ENCODE measurements at regions not wholly inside any gene's neighbourhood (a gene's known extent, or its start where the extent isn't known, plus 50 kb on each side); places are given as distances from the start of the nearest gene placed in this dataset.

DNA sequence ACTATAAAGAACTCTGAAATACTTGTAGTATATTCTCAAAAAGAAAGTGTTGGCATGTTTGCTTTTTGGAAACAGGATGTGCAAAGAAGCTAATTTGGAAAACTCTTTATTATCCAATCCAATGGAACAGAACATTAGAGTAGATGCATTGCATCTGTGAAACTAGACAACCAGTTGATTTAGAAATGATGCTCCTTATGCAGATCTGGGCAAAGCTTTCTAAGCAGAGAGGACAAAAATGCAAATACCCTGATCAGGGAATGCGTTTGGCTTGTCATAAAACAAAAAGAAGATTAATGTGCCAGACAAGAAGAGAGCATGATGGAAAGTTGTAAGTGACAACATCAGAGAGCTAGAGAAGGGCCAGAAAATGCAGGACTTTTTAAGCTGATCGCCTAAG, 142.3 kb downstream of the RCHY1 start:
- TF ChIP-seq, protein P1, sequence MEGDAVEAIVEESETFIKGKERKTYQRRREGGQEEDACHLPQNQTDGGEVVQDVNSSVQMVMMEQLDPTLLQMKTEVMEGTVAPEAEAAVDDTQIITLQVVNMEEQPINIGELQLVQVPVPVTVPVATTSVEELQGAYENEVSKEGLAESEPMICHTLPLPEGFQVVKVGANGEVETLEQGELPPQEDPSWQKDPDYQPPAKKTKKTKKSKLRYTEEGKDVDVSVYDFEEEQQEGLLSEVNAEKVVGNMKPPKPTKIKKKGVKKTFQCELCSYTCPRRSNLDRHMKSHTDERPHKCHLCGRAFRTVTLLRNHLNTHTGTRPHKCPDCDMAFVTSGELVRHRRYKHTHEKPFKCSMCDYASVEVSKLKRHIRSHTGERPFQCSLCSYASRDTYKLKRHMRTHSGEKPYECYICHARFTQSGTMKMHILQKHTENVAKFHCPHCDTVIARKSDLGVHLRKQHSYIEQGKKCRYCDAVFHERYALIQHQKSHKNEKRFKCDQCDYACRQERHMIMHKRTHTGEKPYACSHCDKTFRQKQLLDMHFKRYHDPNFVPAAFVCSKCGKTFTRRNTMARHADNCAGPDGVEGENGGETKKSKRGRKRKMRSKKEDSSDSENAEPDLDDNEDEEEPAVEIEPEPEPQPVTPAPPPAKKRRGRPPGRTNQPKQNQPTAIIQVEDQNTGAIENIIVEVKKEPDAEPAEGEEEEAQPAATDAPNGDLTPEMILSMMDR (IDR thresholded peaks at IDR 0.05; ENCODE audit: low read depth, low read length): no peak
- no peak overlapping the region for H3K4me3 ChIP-seq (replicated peaks in 1 of 2; ENCODE audit: low read depth in 2 of 2, low read length in 2 of 2)
- DNase-seq (ENCODE audit: low read depth in 2 of 2): no peak

DNA sequence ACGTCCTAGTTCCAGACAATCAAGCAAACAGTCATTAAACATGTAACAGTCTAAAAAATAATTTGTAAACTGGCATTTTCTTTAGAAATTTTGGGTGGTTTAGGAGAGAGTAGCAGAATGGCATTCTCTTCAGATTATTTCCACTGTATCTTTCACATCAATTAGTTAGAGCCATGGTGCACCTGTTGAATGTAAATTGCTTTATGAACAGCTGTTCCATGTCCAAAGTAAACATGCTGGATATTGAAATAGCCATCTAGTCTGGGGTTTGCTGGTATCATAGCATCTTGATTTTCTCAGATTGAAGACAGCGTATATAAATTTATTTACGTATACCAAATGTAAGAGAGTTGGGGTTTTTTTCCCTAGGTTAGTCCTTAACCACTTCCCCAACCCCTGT, 143.6 kb downstream of the RCHY1 start:
- H3K4me3 ChIP-seq (replicated peaks in 1 of 2; ENCODE audit: low read depth in 2 of 2, low read length in 2 of 2): no peak overlapping the region
- TF ChIP-seq, protein P1 (IDR thresholded peaks at IDR 0.05; ENCODE audit: low read depth, low read length): no peak
- DNase-seq (ENCODE audit: low read depth in 2 of 2): no peak

DNA sequence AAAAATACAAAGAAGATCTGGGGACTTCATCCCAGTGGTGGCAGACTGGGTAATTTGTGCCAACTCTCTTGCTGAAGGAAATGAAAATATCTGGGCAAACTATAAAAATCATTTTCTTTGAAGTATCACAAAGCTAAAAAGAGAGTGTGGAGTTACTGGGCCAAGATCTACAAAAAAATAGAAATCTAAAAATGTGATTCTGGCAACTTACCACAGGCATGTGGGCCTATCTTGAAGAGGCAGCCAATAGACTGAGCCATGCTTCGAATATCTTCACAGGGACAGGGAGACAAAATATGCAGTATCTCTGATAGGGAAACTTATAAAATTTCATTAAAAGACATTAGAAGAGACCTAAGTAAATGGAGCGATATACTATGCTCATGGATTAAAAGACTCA, 168.8 kb downstream of the RCHY1 start:
- H3K4me3 ChIP-seq (replicated peaks in 1 of 2; ENCODE audit: low read depth in 2 of 2, low read length in 2 of 2): no peak overlapping the region
- TF ChIP-seq, protein P1 (IDR thresholded peaks at IDR 0.05; ENCODE audit: low read depth, low read length): no peak
- peak; percentile 57 to 59 for DNase-seq (ENCODE audit: low read depth in 2 of 2)

DNA sequence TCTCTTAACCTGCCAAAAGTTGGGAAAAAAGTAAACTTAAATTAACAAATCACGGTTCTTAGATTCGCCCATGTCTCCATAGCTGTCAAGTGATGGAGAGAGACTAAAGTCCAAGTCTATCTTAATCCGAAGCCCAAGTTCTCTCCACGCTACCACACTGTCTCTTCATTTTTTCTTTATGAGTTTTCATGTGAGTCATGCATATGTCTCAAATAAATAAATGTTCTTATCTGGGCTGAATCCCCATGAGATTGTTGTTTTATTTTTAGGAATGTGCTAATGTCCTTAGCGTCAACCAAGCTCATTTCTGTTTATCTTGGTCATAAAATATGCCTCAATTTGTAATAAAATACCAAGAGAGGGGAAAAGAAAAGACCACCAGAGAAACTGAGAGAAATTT, 169.3 kb downstream of the RCHY1 start:
- DNase-seq (ENCODE audit: low read depth in 2 of 2): peak; percentile 74 to 92
- TF ChIP-seq, protein P1 (IDR thresholded peaks at IDR 0.05; ENCODE audit: low read depth, low read length): no peak

DNA sequence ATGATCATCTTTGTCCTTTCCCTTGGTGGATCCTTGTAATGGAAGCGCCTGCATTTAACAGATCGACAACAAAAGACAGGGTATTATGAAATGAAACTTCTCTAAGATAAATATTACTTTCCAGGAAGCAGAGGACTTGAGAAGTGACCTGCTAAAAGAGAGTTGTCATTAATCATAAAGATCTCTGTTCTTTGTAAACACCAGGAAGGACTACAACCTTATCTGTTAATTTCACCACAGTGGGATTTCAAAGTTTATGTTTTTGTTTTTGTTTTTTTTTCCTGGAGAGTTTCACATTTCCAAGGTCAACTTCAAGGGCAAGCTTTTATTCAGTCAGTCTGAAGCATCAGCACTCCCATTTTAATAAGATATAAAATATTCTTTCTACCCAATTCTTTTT, 170.9 kb downstream of the RCHY1 start:
- no peak for DNase-seq (ENCODE audit: low read depth in 2 of 2)
- TF ChIP-seq, protein P1 (IDR thresholded peaks at IDR 0.05; ENCODE audit: low read depth, low read length): no peak
- no peak overlapping the region for H3K4me3 ChIP-seq (replicated peaks in 1 of 2; ENCODE audit: low read depth in 2 of 2, low read length in 2 of 2)

More for the DNA sequence above, 169.3 kb downstream of the RCHY1 start:
- no peak overlapping the region for H3K4me3 ChIP-seq (replicated peaks in 1 of 2; ENCODE audit: low read depth in 2 of 2, low read length in 2 of 2)

DNA sequence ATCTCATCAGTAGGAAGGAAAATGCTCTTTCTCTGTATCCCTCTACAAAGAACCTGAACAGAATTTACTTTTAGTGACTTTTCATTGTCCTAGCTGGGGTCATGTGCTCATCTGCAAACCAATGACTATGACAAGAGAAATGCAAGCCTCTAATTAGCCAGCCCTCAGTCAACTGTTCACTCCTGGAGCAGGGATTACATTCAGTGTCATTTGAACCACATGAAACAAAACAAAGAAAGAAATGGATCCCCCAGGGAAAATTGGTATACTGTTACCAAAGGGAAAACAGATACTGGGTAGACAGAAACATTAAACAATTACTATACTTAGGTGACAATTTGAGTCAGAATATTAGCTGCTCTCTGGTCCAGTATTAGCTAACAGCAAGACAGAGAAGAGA, 173.6 kb downstream of the RCHY1 start:
- DNase-seq (ENCODE audit: low read depth in 2 of 2): no peak
- TF ChIP-seq, protein P1 (IDR thresholded peaks at IDR 0.05; ENCODE audit: low read depth, low read length): no peak
- H3K4me3 ChIP-seq (replicated peaks in 1 of 2; ENCODE audit: low read depth in 2 of 2, low read length in 2 of 2): no peak overlapping the region

DNA sequence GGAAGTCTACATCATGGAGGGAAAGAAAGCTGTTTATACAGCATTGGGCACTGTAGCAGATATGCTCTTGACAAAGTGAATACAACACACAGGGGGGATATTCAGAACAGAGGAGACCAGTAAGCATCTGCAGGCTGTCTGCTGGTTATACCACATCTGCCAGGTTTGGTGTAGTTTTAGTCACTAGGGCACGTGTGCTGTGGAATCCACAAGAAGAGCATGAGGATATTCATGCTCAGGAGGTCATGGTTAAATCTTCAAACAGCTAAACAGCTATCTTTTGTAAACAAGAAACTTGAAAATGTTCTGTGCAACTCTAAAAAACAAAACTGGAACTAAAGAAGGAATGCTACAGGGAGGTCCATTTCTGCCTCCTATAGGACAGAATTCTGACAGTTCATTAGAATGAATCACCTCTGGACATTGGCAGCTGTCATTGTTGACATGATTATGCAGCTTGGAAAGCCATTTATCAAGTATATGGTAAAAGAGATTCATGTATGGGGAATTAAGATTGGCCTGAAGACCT, 175.8 kb downstream of the RCHY1 start:
- TF ChIP-seq, protein P1 (IDR thresholded peaks at IDR 0.05; ENCODE audit: low read depth, low read length): no peak
- H3K4me3 ChIP-seq (replicated peaks in 1 of 2; ENCODE audit: low read depth in 2 of 2, low read length in 2 of 2): no peak overlapping the region
- no peak for DNase-seq (ENCODE audit: low read depth in 2 of 2)
